ENCODE measurements at regions not wholly inside any gene's neighbourhood (a gene's known extent, or its start where the extent isn't known, plus 50 kb on each side); places are given as distances from the start of the nearest gene placed in this dataset.

- no peaks in the 10 kb centered on the region for H3K9me3 ChIP-seq (ENCODE audit: control insufficient read depth, insufficient read depth, low read depth, low read length)
- no peaks in the 10 kb centered on the region for H4K20me1 ChIP-seq (ENCODE audit: control insufficient read depth, extremely low read depth, insufficient read depth, low read length)
- H3K27ac ChIP-seq (ENCODE audit: insufficient read depth, low read length): no peak overlapping the region
- no peaks in the 10 kb centered on the region for H3K27me3 ChIP-seq (ENCODE audit: control insufficient read depth, insufficient read depth, low read length)
- no peaks in the 10 kb centered on the region for H3K36me3 ChIP-seq (ENCODE audit: control insufficient read depth, insufficient read depth, low read length)
- no peak for TF ChIP-seq CTCF (conservative IDR thresholded peaks at IDR 0.05 in 1 of 2, IDR thresholded peaks at IDR 0.05 in 1 of 2; ENCODE audit: low read depth in 1 of 2, low read length in 2 of 2)
- no peak overlapping the region for H3K4me3 ChIP-seq (replicated peaks in 1 of 4; ENCODE audit: control extremely low read depth in 1 of 4, insufficient read depth in 1 of 4, low read depth in 3 of 4, low read length in 4 of 4)
- no peak overlapping the region for H2AFZ ChIP-seq (ENCODE audit: low read length)
- H3K9ac ChIP-seq (ENCODE audit: insufficient read depth, low read length): no peak overlapping the region
- H3K4me1 ChIP-seq (ENCODE audit: control insufficient read depth, extremely low read depth, insufficient read depth, low read length): no peaks in the 10 kb centered on the region
- H3K4me2 ChIP-seq (ENCODE audit: extremely low read depth, insufficient read depth, low read length): no peak overlapping the region
- DNase-seq (ENCODE audit: low read depth in 2 of 2): no peak
- H3K79me2 ChIP-seq (ENCODE audit: control insufficient read depth, insufficient read depth, low read length): no peaks in the 10 kb centered on the region
Measured at GRCh38 chrX:69036674-69037573, 128.3 kb downstream of the PJA1 start.

- H3K9ac ChIP-seq (ENCODE audit: insufficient read depth, low read length): no peak overlapping the region
- H3K9me3 ChIP-seq (ENCODE audit: control insufficient read depth, insufficient read depth, low read depth, low read length): no peaks in the 10 kb centered on the region
- no peaks in the 10 kb centered on the region for H3K36me3 ChIP-seq (ENCODE audit: control insufficient read depth, insufficient read depth, low read length)
- no peaks in the 10 kb centered on the region for H3K4me1 ChIP-seq (ENCODE audit: control insufficient read depth, extremely low read depth, insufficient read depth, low read length)
- TF ChIP-seq CTCF (conservative IDR thresholded peaks at IDR 0.05 in 1 of 2, IDR thresholded peaks at IDR 0.05 in 1 of 2; ENCODE audit: low read depth in 1 of 2, low read length in 2 of 2) (no peak), EZH2 (IDR thresholded peaks at IDR 0.05; ENCODE audit: low read length, missing control alignments) (no peak)
- no peak overlapping the region for H3K4me3 ChIP-seq (replicated peaks in 1 of 4; ENCODE audit: control extremely low read depth in 1 of 4, insufficient read depth in 1 of 4, low read depth in 3 of 4, low read length in 4 of 4)
- H3K79me2 ChIP-seq (ENCODE audit: control insufficient read depth, insufficient read depth, low read length): no peaks in the 10 kb centered on the region
- no peak for DNase-seq (ENCODE audit: low read depth in 2 of 2)
- H3K27me3 ChIP-seq (ENCODE audit: control insufficient read depth, insufficient read depth, low read length): no peaks in the 10 kb centered on the region
- H4K20me1 ChIP-seq (ENCODE audit: control insufficient read depth, extremely low read depth, insufficient read depth, low read length): no peaks in the 10 kb centered on the region
- H3K27ac ChIP-seq (ENCODE audit: insufficient read depth, low read length): no peak overlapping the region
- H3K4me2 ChIP-seq (ENCODE audit: extremely low read depth, insufficient read depth, low read length): no peak overlapping the region
- H2AFZ ChIP-seq (ENCODE audit: low read length): no peak overlapping the region
Measured at GRCh38 chrX:69034451-69034850, 130.8 kb downstream of the PJA1 start.

GRCh38 chrX:69033936-69034335 lies 131.3 kb downstream of the PJA1 start:
- DNase-seq (ENCODE audit: low read depth in 2 of 2): no peak

More at GRCh38 chrX:69033936-69034335, 131.3 kb downstream of the PJA1 start:
- no peaks in the 10 kb centered on the region for H3K36me3 ChIP-seq (ENCODE audit: control insufficient read depth, insufficient read depth, low read length)
- H3K4me1 ChIP-seq (ENCODE audit: control insufficient read depth, extremely low read depth, insufficient read depth, low read length): no peaks in the 10 kb centered on the region
- H3K9me3 ChIP-seq (ENCODE audit: control insufficient read depth, insufficient read depth, low read depth, low read length): no peaks in the 10 kb centered on the region
- no peaks in the 10 kb centered on the region for H4K20me1 ChIP-seq (ENCODE audit: control insufficient read depth, extremely low read depth, insufficient read depth, low read length)
- no peak overlapping the region for H3K4me2 ChIP-seq (ENCODE audit: extremely low read depth, insufficient read depth, low read length)
- H3K27ac ChIP-seq (ENCODE audit: insufficient read depth, low read length): no peak overlapping the region
- TF ChIP-seq CTCF (conservative IDR thresholded peaks at IDR 0.05 in 1 of 2, IDR thresholded peaks at IDR 0.05 in 1 of 2; ENCODE audit: low read depth in 1 of 2, low read length in 2 of 2) (no peak), EZH2 (IDR thresholded peaks at IDR 0.05; ENCODE audit: low read length, missing control alignments) (no peak)
- H3K9ac ChIP-seq (ENCODE audit: insufficient read depth, low read length): no peak overlapping the region
- no peaks in the 10 kb centered on the region for H3K27me3 ChIP-seq (ENCODE audit: control insufficient read depth, insufficient read depth, low read length)
- H3K4me3 ChIP-seq (replicated peaks in 1 of 4; ENCODE audit: control extremely low read depth in 1 of 4, insufficient read depth in 1 of 4, low read depth in 3 of 4, low read length in 4 of 4): no peak overlapping the region
- no peak overlapping the region for H2AFZ ChIP-seq (ENCODE audit: low read length)
- no peaks in the 10 kb centered on the region for H3K79me2 ChIP-seq (ENCODE audit: control insufficient read depth, insufficient read depth, low read length)
